B cell (primary cell): ENCODE measurements at regions not wholly inside any gene's neighbourhood (a gene's known extent, or its start where the extent isn't known, plus 50 kb on each side); places are given as distances from the start of the nearest gene placed in this dataset.

Experiments
- ATAC-seq: fragments of 200-7000 bp; cut with Tn5 transposase; one replicate; pipeline ENCODE4 v1.10.0; 2021; ENCODE audit warnings: low read depth, mild to moderate bottlenecking, moderate number of reproducible peaks, moderate library complexity
- CTCF ChIA-PET: fragments of 350-600 bp; sonication (Branson Sonifier 250); formaldehyde crosslinking; loops from one replicate; lab custom pipeline; 2021; ENCODE audit warnings: antibody characterized with exemption, inconsistent platforms; lab: Charles Lee
- POLR2A ChIA-PET: fragments of 350-600 bp; sonication (Branson Sonifier 250); formaldehyde crosslinking; loops from one replicate; lab custom pipeline; 2021; ENCODE audit warnings: antibody characterized with exemption; lab: Charles Lee
- DNase-seq: peaks from one replicate; pipeline ENCODE4 v3.0.0; 2013
- H2AFZ ChIP-seq: 2 replicates; pipeline ENCODE4 v1.6.1; 2012; ENCODE audit warnings: mild to moderate bottlenecking, low read depth, low read length; ENCODE audit not compliant: insufficient read depth, poor library complexity, severe bottlenecking
- H3K27ac ChIP-seq, 2 donors: 1 replicate in 1 of 2; 2 replicates in 1 of 2; pipeline ENCODE4 v1.5.1; 2012 to 2013; ENCODE audit warnings: low read length in 2 of 2, mild to moderate bottlenecking in 2 of 2, moderate library complexity in 1 of 2
- H3K27me3 ChIP-seq, 4 experiments: fragments of 200-600 bp in 1 of 4; sonication (generic) in 1 of 4; replicated peaks in 1 of 4; 1 replicate in 2 of 4; 2 replicates in 2 of 4; pipeline versions ENCODE4 v1.6.1 to v1.7.0; 2013 to 2016; ENCODE audit warnings: low read length in 3 of 4, mild to moderate bottlenecking in 2 of 4, mixed read lengths in 1 of 4, moderate library complexity in 1 of 4; ENCODE audit not compliant: insufficient read depth in 4 of 4, control insufficient read depth in 3 of 4; ENCODE audit errors: control extremely low read depth in 1 of 4
- H3K36me3 ChIP-seq, 2 experiments: replicated peaks in 1 of 2; 1 replicate in 1 of 2; 2 replicates in 1 of 2; pipeline versions ENCODE4 v1.6.1 to v1.7.1; 2013; ENCODE audit warnings: low read length in 1 of 2; ENCODE audit not compliant: insufficient read depth in 2 of 2, control insufficient read depth in 1 of 2; ENCODE audit errors: control extremely low read depth in 1 of 2, extremely low read depth in 1 of 2
- H3K4me1 ChIP-seq, 2 donors: fragments of 200-600 bp in 1 of 2; sonication (generic) in 1 of 2; 1 replicate in 1 of 2; 2 replicates in 1 of 2; pipeline versions ENCODE4 v1.5.1 to v1.6.1; 2013 to 2017; ENCODE audit warnings: low read length in 2 of 2; ENCODE audit not compliant: control insufficient read depth in 2 of 2, insufficient read depth in 2 of 2
- H3K4me2 ChIP-seq: replicated peaks from 2 replicates; pipeline ENCODE3; 2012; ENCODE audit warnings: mild to moderate bottlenecking, low read depth, low read length; ENCODE audit not compliant: poor library complexity, severe bottlenecking
- H3K4me3 ChIP-seq, 5 experiments: fragments of 200-600 bp in 1 of 5; sonication (generic) in 1 of 5; 1 replicate in 3 of 5; 2 replicates in 2 of 5; pipeline versions ENCODE4 v1.5.1 to v1.7.0; 2011 to 2016; ENCODE audit warnings: low read length in 4 of 5, mild to moderate bottlenecking in 4 of 5, low read depth in 2 of 5, control low read depth in 1 of 5, moderate library complexity in 1 of 5; ENCODE audit not compliant: insufficient read depth in 1 of 5; ENCODE audit errors: control extremely low read depth in 1 of 5, extremely low read depth in 1 of 5
- H3K79me2 ChIP-seq: fragments of 200-600 bp; sonication (generic); one replicate; pipeline ENCODE4 v1.6.0; 2016; ENCODE audit warnings: low read length; ENCODE audit not compliant: control insufficient read depth, insufficient read depth
- H3K9ac ChIP-seq: fragments of 200-600 bp; sonication (generic); 2 replicates; pipeline ENCODE4 v1.6.1; 2017; ENCODE audit warnings: mild to moderate bottlenecking, low read length, moderate library complexity
- H3K9me3 ChIP-seq, 3 donors: one replicate each; pipeline versions ENCODE4 v1.6.1 to v1.7.1; 2013; ENCODE audit warnings: low read length in 2 of 3; ENCODE audit not compliant: control insufficient read depth in 2 of 3, insufficient read depth in 1 of 3; ENCODE audit errors: control extremely low read depth in 1 of 3
- H4K20me1 ChIP-seq: 2 replicates; pipeline ENCODE4 v1.6.0; 2012; ENCODE audit warnings: mild to moderate bottlenecking, low read length; ENCODE audit not compliant: insufficient read depth, control insufficient read depth, poor library complexity, severe bottlenecking
- H3K27ac Mint-ChIP-seq: one replicate; pipeline ENCODE4 v1.8.0; 2021; ENCODE audit warnings: mixed read lengths
- H3K27me3 Mint-ChIP-seq: one replicate; pipeline ENCODE4 v1.8.0; 2021; ENCODE audit warnings: mixed read lengths
- H3K4me1 Mint-ChIP-seq: one replicate; pipeline ENCODE4 v1.8.0; 2021; ENCODE audit warnings: mixed read lengths
- H3K4me3 Mint-ChIP-seq: one replicate; pipeline ENCODE4 v1.8.0; 2021; ENCODE audit warnings: mixed read lengths
- H3K9me3 Mint-ChIP-seq: one replicate; pipeline ENCODE4 v1.8.0; 2022; ENCODE audit warnings: mixed read lengths; ENCODE audit not compliant: insufficient read depth
- CTCF ChIP-seq: fragments of 200-600 bp; IDR thresholded peaks from one replicate; pipeline ENCODE4 v1.8.0; 2022; ENCODE audit warnings: antibody characterized with exemption, mild to moderate bottlenecking
- EZH2 ChIP-seq: IDR thresholded peaks from 2 replicates; pipeline ENCODE4 v1.6.1; 2012; ENCODE audit warnings: borderline replicate concordance, low read depth, mild to moderate bottlenecking, moderate library complexity, low read length; ENCODE audit not compliant: insufficient read depth, poor library complexity, severe bottlenecking
- WGBS: methylation state at CpG from one replicate; pipeline ENCODE4 v1.1.5; 2013; ENCODE audit warnings: missing lambda C conversion rate; ENCODE audit not compliant: insufficient coverage; 5-methylcytosine and 5-hydroxymethylcytosine counted together
- intact Hi-C: fragments of 100-400 bp; cut with micrococcal nuclease; formaldehyde crosslinking; loops from one replicate; pipeline ENCODE4 v1.10.0; 2022

- no peaks in the 10 kb centered on the region for H3K27me3 Mint-ChIP-seq
- Histone ChIP-seq H3K79me2 (no peaks in the 10 kb centered on the region), H3K4me2 (no peak overlapping the region), H3K27me3 (no peaks in the 10 kb centered on the region), H3K4me3 (no peak overlapping the region), H3K9me3 (no peaks in the 10 kb centered on the region), H2AFZ (no peak overlapping the region), H4K20me1 (no peaks in the 10 kb centered on the region), H3K27ac (no peak overlapping the region), H3K9ac (no peak overlapping the region), H3K4me1 (no peaks in the 10 kb centered on the region), H3K36me3 (no peaks in the 10 kb centered on the region)
- no peak overlapping the region for H3K4me3 Mint-ChIP-seq
- POLR2A ChIA-PET = no interaction called here
- no peak for ATAC-seq
- intact Hi-C loops = no loop called here
- WGBS = no CpG with 5 or more reads among the region's 2 CpGs
- H3K27ac Mint-ChIP-seq = no peak overlapping the region
- no peak for DNase-seq
- CTCF ChIA-PET = interaction anchor here (0.6 kb wide), 1 partner anchor 30 kb away, joined by 3 read pairs; no protein-coding TSS in a partner anchor
- TF ChIP-seq CTCF (no peak), EZH2 (no peak)
- H3K4me1 Mint-ChIP-seq = no peaks in the 10 kb centered on the region
- no peaks in the 10 kb centered on the region for H3K9me3 Mint-ChIP-seq
These were observed 952.7 kb downstream of the SLC4A3 start for GRCh38 chr2:220580113-220580512.

- WGBS = 57% methylated on average over 1 of the region's 2 CpGs
- no peak overlapping the region for H3K9ac ChIP-seq
These were observed 956.3 kb downstream of the SLC4A3 start for GRCh38 chr2:220583725-220584124.

More at GRCh38 chr2:220583725-220584124, 956.3 kb downstream of the SLC4A3 start:
- Histone ChIP-seq H3K79me2 (no peaks in the 10 kb centered on the region), H3K27me3 (no peaks in the 10 kb centered on the region), H2AFZ (no peak overlapping the region), H3K36me3 (no peaks in the 10 kb centered on the region), H4K20me1 (no peaks in the 10 kb centered on the region), H3K4me1 (no peaks in the 10 kb centered on the region), H3K4me2 (no peak overlapping the region), H3K4me3 (no peak overlapping the region), H3K27ac (no peak overlapping the region), H3K9me3 (no peaks in the 10 kb centered on the region)
- H3K9me3 Mint-ChIP-seq = no peaks in the 10 kb centered on the region
- ChIA-PET CTCF (no interaction called here), POLR2A (no interaction called here)
- ATAC-seq = no peak
- H3K27ac Mint-ChIP-seq = no peak overlapping the region
- no peaks in the 10 kb centered on the region for H3K27me3 Mint-ChIP-seq
- TF ChIP-seq CTCF = no peak
- no peak for TF ChIP-seq EZH2
- no peaks in the 10 kb centered on the region for H3K4me1 Mint-ChIP-seq
- no peak for DNase-seq
- intact Hi-C loops = no loop called here
- no peak overlapping the region for H3K4me3 Mint-ChIP-seq
